KMS-11 (cell line): ENCODE measurements at regions not wholly inside any gene's neighbourhood (a gene's known extent, or its start where the extent isn't known, plus 50 kb on each side); places are given as distances from the start of the nearest gene placed in this dataset.
"Not testable (repeated sequence)": the region's sequence is repeated elsewhere in the genome, so short reads cannot be mapped to it uniquely, and the experiment has no call there.

ENCODE experiments used
- H2AFZ ChIP-seq: fragments of 200-600 bp; sonication (generic); 2 replicates; pipeline ENCODE4 v1.6.1; 2016; ENCODE audit warnings: antibody characterized with exemption, mixed run types, low read depth
- H3K27ac ChIP-seq: fragments of 200-600 bp; sonication (generic); 2 replicates; pipeline ENCODE4 v1.6.1; 2016; ENCODE audit warnings: mild to moderate bottlenecking, mixed run types
- H3K27me3 ChIP-seq: fragments of 200-600 bp; sonication (generic); 2 replicates; pipeline ENCODE4 v1.6.1; 2017; ENCODE audit warnings: mild to moderate bottlenecking, low read depth, mixed run types, moderate library complexity; ENCODE audit not compliant: insufficient read depth
- H3K36me3 ChIP-seq: fragments of 200-600 bp; sonication (generic); 2 replicates; pipeline ENCODE4 v1.6.1; 2017; ENCODE audit warnings: mild to moderate bottlenecking, mixed run types; ENCODE audit not compliant: insufficient read depth
- H3K4me1 ChIP-seq: fragments of 200-600 bp; sonication (generic); 2 replicates; pipeline ENCODE4 v1.6.1; 2016; ENCODE audit warnings: mild to moderate bottlenecking, low read depth, mixed run types; ENCODE audit not compliant: poor library complexity, severe bottlenecking
- H3K4me2 ChIP-seq: fragments of 200-600 bp; sonication (generic); 2 replicates; pipeline ENCODE4 v1.7.0; 2016; ENCODE audit warnings: mild to moderate bottlenecking, mixed run types
- H3K4me3 ChIP-seq: fragments of 200-600 bp; sonication (generic); IDR thresholded peaks from 2 replicates; pipeline ENCODE4 v1.6.1; 2017; ENCODE audit warnings: low read depth, low read length, mixed read lengths; ENCODE audit not compliant: insufficient read depth
- H3K79me2 ChIP-seq: fragments of 200-600 bp; sonication (generic); 2 replicates; pipeline ENCODE4 v1.6.1; 2016; ENCODE audit warnings: low read depth, mixed run types; ENCODE audit not compliant: insufficient read depth
- H3K9ac ChIP-seq: fragments of 200-600 bp; sonication (generic); 2 replicates; pipeline ENCODE4 v1.6.1; 2016; ENCODE audit warnings: mild to moderate bottlenecking, mixed run types
- H4K20me1 ChIP-seq: fragments of 200-600 bp; sonication (generic); 2 replicates; pipeline ENCODE4 v1.6.1; 2016; ENCODE audit warnings: mild to moderate bottlenecking, mixed run types; ENCODE audit not compliant: insufficient read depth
- TF ChIP-seq, protein P1 (sequence below): fragments of 200-600 bp; sonication (generic); conservative IDR thresholded peaks from 2 replicates; pipeline ENCODE4 v1.6.1; 2017; ENCODE audit warnings: low read depth, mild to moderate bottlenecking, antibody characterized with exemption, low read length, moderate library complexity, mixed read lengths

DNA sequence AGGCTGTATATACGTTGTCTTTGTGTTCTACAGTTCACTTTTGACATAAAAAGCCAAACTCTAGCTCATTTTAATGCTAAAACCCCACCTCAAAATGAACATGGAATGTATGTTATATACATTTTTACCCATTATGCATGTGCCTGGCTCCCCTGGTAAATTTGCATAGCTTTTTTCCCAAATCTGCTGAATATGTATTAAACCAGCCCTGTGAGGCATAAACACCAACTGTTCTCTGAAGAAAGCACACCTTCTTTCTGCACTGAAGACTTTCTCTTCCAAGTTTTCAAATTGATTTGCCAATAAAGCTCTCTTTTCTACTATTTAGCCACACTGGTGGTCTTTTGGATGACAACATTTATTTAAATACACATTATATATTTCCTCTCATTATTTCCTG lies 549.4 kb downstream of the TRIB2 start:
- H3K4me1 ChIP-seq: no peaks in the 10 kb centered on the region
- H3K4me2 ChIP-seq: no peak overlapping the region
- TF ChIP-seq, protein P1, sequence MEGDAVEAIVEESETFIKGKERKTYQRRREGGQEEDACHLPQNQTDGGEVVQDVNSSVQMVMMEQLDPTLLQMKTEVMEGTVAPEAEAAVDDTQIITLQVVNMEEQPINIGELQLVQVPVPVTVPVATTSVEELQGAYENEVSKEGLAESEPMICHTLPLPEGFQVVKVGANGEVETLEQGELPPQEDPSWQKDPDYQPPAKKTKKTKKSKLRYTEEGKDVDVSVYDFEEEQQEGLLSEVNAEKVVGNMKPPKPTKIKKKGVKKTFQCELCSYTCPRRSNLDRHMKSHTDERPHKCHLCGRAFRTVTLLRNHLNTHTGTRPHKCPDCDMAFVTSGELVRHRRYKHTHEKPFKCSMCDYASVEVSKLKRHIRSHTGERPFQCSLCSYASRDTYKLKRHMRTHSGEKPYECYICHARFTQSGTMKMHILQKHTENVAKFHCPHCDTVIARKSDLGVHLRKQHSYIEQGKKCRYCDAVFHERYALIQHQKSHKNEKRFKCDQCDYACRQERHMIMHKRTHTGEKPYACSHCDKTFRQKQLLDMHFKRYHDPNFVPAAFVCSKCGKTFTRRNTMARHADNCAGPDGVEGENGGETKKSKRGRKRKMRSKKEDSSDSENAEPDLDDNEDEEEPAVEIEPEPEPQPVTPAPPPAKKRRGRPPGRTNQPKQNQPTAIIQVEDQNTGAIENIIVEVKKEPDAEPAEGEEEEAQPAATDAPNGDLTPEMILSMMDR: no peak
- no peaks in the 10 kb centered on the region for H3K36me3 ChIP-seq
- no peak overlapping the region for H3K27ac ChIP-seq
- H3K9ac ChIP-seq: no peak overlapping the region
- H3K4me3 ChIP-seq: no peak overlapping the region
- no peaks in the 10 kb centered on the region for H3K79me2 ChIP-seq
- no peaks in the 10 kb centered on the region for H4K20me1 ChIP-seq
- H3K27me3 ChIP-seq: no peaks in the 10 kb centered on the region
- H2AFZ ChIP-seq: no peak overlapping the region

DNA sequence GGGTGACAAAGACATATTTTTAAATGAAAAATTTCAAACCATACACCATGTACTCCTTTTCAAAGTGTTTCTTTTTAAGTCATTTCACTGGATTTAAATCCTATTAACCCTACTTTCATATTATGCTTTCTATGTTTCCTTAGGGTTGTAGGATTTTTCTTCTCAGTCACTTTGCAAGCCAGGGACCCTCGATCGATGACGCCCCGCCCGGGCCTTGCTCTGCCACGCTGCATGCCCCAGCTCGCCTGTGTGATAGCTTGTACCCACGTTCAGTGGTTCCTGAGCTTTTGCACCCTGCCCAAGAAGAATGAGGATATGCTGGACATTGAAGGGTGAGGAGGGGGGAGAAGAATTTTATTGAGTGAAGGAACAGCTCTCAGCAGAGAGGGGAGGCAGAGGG lies 568.0 kb downstream of the TRIB2 start:
- Histone ChIP-seq H3K27ac (no peak overlapping the region), H4K20me1 (no peaks in the 10 kb centered on the region), H3K4me2 (no peak overlapping the region), H3K27me3 (no peaks in the 10 kb centered on the region), H3K9ac (no peak overlapping the region), H3K4me3 (no peak overlapping the region), H2AFZ (no peak overlapping the region), H3K36me3 (no peaks in the 10 kb centered on the region), H3K79me2 (no peaks in the 10 kb centered on the region), H3K4me1 (no peaks in the 10 kb centered on the region)
- TF ChIP-seq, protein P1: no peak

DNA sequence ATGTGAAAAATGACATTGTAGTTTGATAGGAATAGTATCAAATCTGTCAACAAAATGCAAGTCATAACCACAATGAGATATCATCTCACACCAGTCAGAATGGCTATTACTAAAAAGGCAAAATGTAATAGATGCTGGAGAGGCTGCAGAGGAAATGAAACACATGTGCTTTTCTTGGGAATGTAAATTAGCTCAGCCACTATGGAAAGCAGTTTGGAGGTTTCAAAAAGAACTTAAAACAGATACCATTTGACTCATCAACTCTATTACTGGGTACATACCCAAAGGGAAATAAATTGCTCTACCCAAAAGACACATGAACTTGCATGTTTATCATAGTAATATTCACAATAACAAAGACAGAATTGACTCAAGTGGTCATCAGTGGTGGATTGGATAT lies 572.6 kb downstream of the TRIB2 start:
- no peak overlapping the region for H3K27ac ChIP-seq
- no peak overlapping the region for H3K4me2 ChIP-seq
- H3K4me3 ChIP-seq: no peak overlapping the region
- no peaks in the 10 kb centered on the region for H3K4me1 ChIP-seq
- no peaks in the 10 kb centered on the region for H4K20me1 ChIP-seq
- no peaks in the 10 kb centered on the region for H3K79me2 ChIP-seq
- no peaks in the 10 kb centered on the region for H3K36me3 ChIP-seq
- TF ChIP-seq, protein P1: no peak
- no peaks in the 10 kb centered on the region for H3K27me3 ChIP-seq
- H3K9ac ChIP-seq: no peak overlapping the region
- no peak overlapping the region for H2AFZ ChIP-seq

DNA sequence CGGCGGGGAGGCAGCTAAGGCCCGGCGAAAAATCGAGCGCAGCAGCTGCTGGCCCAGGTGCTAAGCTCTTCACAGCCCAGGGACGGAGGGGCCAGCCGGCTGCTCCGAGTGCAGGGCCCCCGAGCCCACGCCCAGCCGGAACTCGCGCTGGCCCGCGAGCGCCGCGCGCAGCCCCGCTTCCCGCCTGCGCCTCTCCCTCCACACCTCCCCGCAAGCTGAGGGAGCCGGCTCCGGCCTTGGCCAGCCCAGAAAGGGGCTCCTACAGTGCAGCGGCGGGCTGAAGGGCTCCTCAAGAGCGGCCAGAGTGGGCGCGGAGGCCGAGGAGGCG lies 591.7 kb downstream of the TRIB2 start:
- not testable (repeated sequence) for H3K4me1 ChIP-seq, H3K4me3 ChIP-seq, H4K20me1 ChIP-seq, H3K27ac ChIP-seq, H3K36me3 ChIP-seq, H3K79me2 ChIP-seq, H2AFZ ChIP-seq, H3K9ac ChIP-seq, H3K4me2 ChIP-seq, H3K27me3 ChIP-seq

DNA sequence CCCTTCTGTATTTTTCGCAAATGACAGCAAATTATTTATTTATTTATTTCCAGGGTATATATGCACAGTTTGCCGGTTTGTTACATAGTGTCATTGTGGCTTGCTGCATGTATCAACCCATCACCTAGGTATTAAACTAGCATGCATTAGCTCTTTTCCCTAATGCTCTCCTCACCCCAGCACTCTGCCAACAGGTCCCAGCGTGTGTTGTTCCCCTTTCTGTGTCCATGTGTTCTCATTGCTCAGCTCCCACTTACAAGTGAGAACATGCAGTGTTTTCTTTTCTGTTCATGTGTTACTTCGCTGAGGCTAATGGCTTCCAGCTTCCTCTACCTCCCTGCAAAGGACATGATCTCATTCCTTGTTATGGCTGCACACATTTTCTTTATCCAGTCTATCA lies 592.3 kb downstream of the TRIB2 start:
- H4K20me1 ChIP-seq: no peaks in the 10 kb centered on the region
- H3K27ac ChIP-seq: no peak overlapping the region
- H3K4me1 ChIP-seq: no peaks in the 10 kb centered on the region
- TF ChIP-seq, protein P1: no peak
- no peaks in the 10 kb centered on the region for H3K79me2 ChIP-seq
- no peak overlapping the region for H3K4me3 ChIP-seq
- no peaks in the 10 kb centered on the region for H3K36me3 ChIP-seq
- H3K4me2 ChIP-seq: no peak overlapping the region
- H3K27me3 ChIP-seq: no peaks in the 10 kb centered on the region
- H3K9ac ChIP-seq: no peak overlapping the region
- no peak overlapping the region for H2AFZ ChIP-seq
